ENCODE measurements at regions not wholly inside any gene's neighbourhood (a gene's known extent, or its start where the extent isn't known, plus 50 kb on each side); places are given as distances from the start of the nearest gene placed in this dataset.

DNA sequence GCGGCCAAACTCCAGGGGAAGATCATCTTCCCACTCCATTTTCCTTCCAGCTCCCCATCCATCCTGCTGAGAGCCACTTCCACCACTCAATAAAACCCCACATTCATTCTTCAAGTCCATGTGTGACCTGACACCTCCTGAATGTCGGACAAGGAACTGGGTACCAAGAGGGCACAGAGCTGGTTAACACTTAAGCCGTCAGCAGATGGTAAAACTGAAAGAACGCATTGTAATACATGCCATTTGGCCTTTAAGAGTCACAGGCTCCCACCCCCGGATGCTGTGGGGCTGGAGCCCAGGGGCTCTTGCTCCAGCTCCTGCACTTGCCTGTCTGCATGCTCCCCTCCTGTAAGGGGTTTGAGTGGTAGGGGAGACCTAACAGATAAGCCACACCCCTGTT lies 753.9 kb downstream of the COL12A1 start:
- POLR2A ChIA-PET = no interaction called here
- FAIRE-seq (no peak), DNase-seq (ENCODE audit: extremely low read depth in 1 of 4, low spot score in 3 of 4) (no peak), ATAC-seq (no peak)
- Histone ChIP-seq H4K20me1 (replicated peaks; ENCODE audit: control insufficient read depth, insufficient read depth, low read length) (no peaks in the 10 kb centered on the region), H3K27ac (ENCODE audit: extremely low read depth, low read depth, low read length) (no peak overlapping the region), H3K9me3 (replicated peaks; ENCODE audit: control insufficient read depth, insufficient read depth, low read depth, low read length) (no peaks in the 10 kb centered on the region), H3K27me3 (ENCODE audit: control insufficient read depth in 2 of 2, insufficient read depth in 2 of 2, low read length in 2 of 2) (no peaks in the 10 kb centered on the region), H3K36me3 (ENCODE audit: control insufficient read depth, insufficient read depth, low read length) (no peaks in the 10 kb centered on the region), H3K4me2 (ENCODE audit: insufficient read depth, low read length) (no peak overlapping the region), H3K4me1 (replicated peaks in 1 of 2; ENCODE audit: control insufficient read depth in 2 of 2, insufficient read depth in 2 of 2, low read length in 2 of 2) (no peaks in the 10 kb centered on the region), H3K9ac (ENCODE audit: insufficient read depth in 1 of 2, low read depth in 2 of 2, low read length in 2 of 2) (no peak overlapping the region), H2AFZ (ENCODE audit: low read depth, low read length) (no peak overlapping the region), H3K79me2 (ENCODE audit: control insufficient read depth, insufficient read depth, low read length) (no peaks in the 10 kb centered on the region), H3K9me1 (ENCODE audit: control insufficient read depth, insufficient read depth, low read length) (no peaks in the 10 kb centered on the region), H3K4me3 (no peak overlapping the region)
- 0% methylated on average over 5 of the region's 5 CpGs for WGBS (ENCODE audit: insufficient coverage, low coverage, missing lambda C conversion rate)
- TF ChIP-seq CHAMP1 (IDR thresholded peaks at IDR 0.05) = no peak
- in situ Hi-C loops (cut with MboI) = no loop called here
- intact Hi-C loops (cut with micrococcal nuclease) = no loop called here
- BruUV-seq (replicated peaks) = no TSS peak
- CTCF ChIA-PET (ENCODE audit: low intra/inter-chr PET ratio) = no interaction called here

DNA sequence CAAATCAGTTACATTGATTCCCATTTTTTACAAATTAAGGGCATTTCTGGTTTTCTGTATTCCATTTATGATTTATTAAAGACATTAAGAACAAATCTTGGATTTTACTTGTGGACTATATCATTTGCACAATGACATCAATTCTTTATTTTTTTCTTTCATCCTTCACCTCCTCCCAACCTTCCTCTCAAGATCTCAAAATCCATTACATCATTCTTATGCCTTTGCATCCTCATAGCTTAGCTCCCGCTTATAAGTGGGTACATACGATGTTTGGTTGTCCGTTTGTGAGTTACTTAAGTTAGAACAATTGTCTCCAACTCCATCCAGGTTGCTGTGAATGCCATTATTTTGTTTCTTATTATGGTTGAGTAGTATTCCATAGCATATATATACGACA lies 752.8 kb downstream of the CD109 start:
- H3K79me2 ChIP-seq (ENCODE audit: control insufficient read depth, insufficient read depth, low read length) = no peaks in the 10 kb centered on the region
- no peak overlapping the region for H3K4me2 ChIP-seq (ENCODE audit: insufficient read depth, low read length)
- H3K9me1 ChIP-seq (ENCODE audit: control insufficient read depth, insufficient read depth, low read length) = no peaks in the 10 kb centered on the region
- TF ChIP-seq RFX1 (IDR thresholded peaks at IDR 0.05) = no peak
- TF ChIP-seq ATF1 (CRISPR knock-in tag; IDR thresholded peaks at IDR 0.05) = no peak
- no peak for TF ChIP-seq ATF1 (tag; IDR thresholded peaks at IDR 0.05)
- TF ChIP-seq RBBP5 (IDR thresholded peaks at IDR 0.05; ENCODE audit: borderline replicate concordance, insufficient read depth, low read length, poor library complexity, severe bottlenecking) = no peak
- TF ChIP-seq SNIP1 (IDR thresholded peaks at IDR 0.05; ENCODE audit: low read depth) = no peak
- TF ChIP-seq SMARCE1 (IDR thresholded peaks at IDR 0.05) = no peak
- TF ChIP-seq MAFK (IDR thresholded peaks at IDR 0.05; ENCODE audit: low read length) = no peak
- TF ChIP-seq SMARCB1 (IDR thresholded peaks at IDR 0.05; ENCODE audit: insufficient read length, low read depth) = no peak
- TF ChIP-seq ZNF217 (CRISPR knock-in tag; IDR thresholded peaks at IDR 0.05) = no peak
- TF ChIP-seq PML (IDR thresholded peaks at IDR 0.05; ENCODE audit: low read length) = no peak
- TF ChIP-seq CBFB (CRISPR knock-in tag; IDR thresholded peaks at IDR 0.05) = no peak
- TF ChIP-seq SPI1 (IDR thresholded peaks at IDR 0.05; ENCODE audit: borderline replicate concordance, low read depth, low read length) = no peak
- TF ChIP-seq DACH1 (IDR thresholded peaks at IDR 0.05; ENCODE audit: partially characterized antibody) = no peak
- TF ChIP-seq SRSF7 (optimal IDR thresholded peaks at IDR 0.05; ENCODE audit: low read depth, low read length) = no peak
- no peak for TF ChIP-seq HMG20A (CRISPR knock-in tag; conservative IDR thresholded peaks at IDR 0.05)
- DNase-seq (ENCODE audit: extremely low read depth in 1 of 4, low spot score in 3 of 4) = no peak
- no peak overlapping the region for H3K9ac ChIP-seq (ENCODE audit: insufficient read depth in 1 of 2, low read depth in 2 of 2, low read length in 2 of 2)
- no peak for FAIRE-seq
- H3K4me1 ChIP-seq (replicated peaks in 1 of 2; ENCODE audit: control insufficient read depth in 2 of 2, insufficient read depth in 2 of 2, low read length in 2 of 2) = no peaks in the 10 kb centered on the region
- no peak overlapping the region for H2AFZ ChIP-seq (ENCODE audit: low read depth, low read length)
- no peaks in the 10 kb centered on the region for H4K20me1 ChIP-seq (replicated peaks; ENCODE audit: control insufficient read depth, insufficient read depth, low read length)
- H3K4me3 ChIP-seq = no peak overlapping the region
- ChIA-PET CTCF (ENCODE audit: low intra/inter-chr PET ratio) (no interaction called here), POLR2A (no interaction called here)
- no peaks in the 10 kb centered on the region for H3K27me3 ChIP-seq (ENCODE audit: control insufficient read depth in 2 of 2, insufficient read depth in 2 of 2, low read length in 2 of 2)
- intact Hi-C loops (cut with micrococcal nuclease) = no loop called here
- no peaks in the 10 kb centered on the region for H3K9me3 ChIP-seq (replicated peaks; ENCODE audit: control insufficient read depth, insufficient read depth, low read depth, low read length)
- WGBS (ENCODE audit: insufficient coverage, low coverage, missing lambda C conversion rate) = 1% methylated on average over 4 of the region's 4 CpGs
- no peak for ATAC-seq
- in situ Hi-C loops (cut with MboI) = no loop called here
- no peak overlapping the region for H3K27ac ChIP-seq (ENCODE audit: extremely low read depth, low read depth, low read length)
- BruUV-seq (replicated peaks) = no TSS peak
- H3K36me3 ChIP-seq (ENCODE audit: control insufficient read depth, insufficient read depth, low read length) = no peaks in the 10 kb centered on the region

All from K562 (cell line).